IMR-90 (cell line): ENCODE measurements at regions not wholly inside any gene's neighbourhood (a gene's known extent, or its start where the extent isn't known, plus 50 kb on each side); places are given as distances from the start of the nearest gene placed in this dataset.

Experiments
- ATAC-seq: fragments of 200-7000 bp; cut with Tn5 transposase; 2 replicates; pipeline ENCODE4 v1.9.1; 2020; ENCODE audit warnings: low read depth, mild to moderate bottlenecking, moderate library complexity
- BruUV-seq: library from RNA; stranded (reverse); fragments of 400-500 nt; replicated peaks from 2 replicates; lab custom pipeline; 2021; lab: Mats Ljungman, UMichigan
- CTCF ChIA-PET: fragments of 300-600 bp; formaldehyde crosslinking; extraction: SDS; loops from one replicate; lab custom pipeline; 2021; ENCODE audit warnings: antibody characterized with exemption; lab: Yijun Ruan, JAX
- POLR2A ChIA-PET: fragments of 300-600 bp; sonication (Branson Sonifier 250); formaldehyde crosslinking; loops from one replicate; lab custom pipeline; 2022; ENCODE audit warnings: antibody characterized with exemption; ENCODE audit not compliant: unreplicated experiment; lab: Charles Lee
- DNase-seq: peaks from one replicate; pipeline ENCODE4 v3.0.0; 2013
- H2AFZ ChIP-seq: replicated peaks from 2 replicates; pipeline ENCODE3; 2013; ENCODE audit warnings: low read length, mild to moderate bottlenecking; ENCODE audit not compliant: poor library complexity
- H2AK5ac ChIP-seq: 2 replicates; pipeline ENCODE4 v1.6.1; 2013; ENCODE audit warnings: low read depth, low read length, inconsistent platforms
- H2AK9ac ChIP-seq: replicated peaks from 2 replicates; pipeline ENCODE3; 2013; ENCODE audit warnings: mild to moderate bottlenecking, low read depth, low read length, moderate library complexity; ENCODE audit not compliant: poor library complexity
- H2BK120ac ChIP-seq: 2 replicates; pipeline ENCODE4 v1.6.1; 2013; ENCODE audit warnings: low read depth, low read length, inconsistent platforms
- H2BK15ac ChIP-seq: 3 replicates; pipeline ENCODE4 v1.6.1; 2013; ENCODE audit warnings: low read depth, low read length, inconsistent platforms
- H2BK20ac ChIP-seq: 2 replicates; pipeline ENCODE4 v1.6.1; 2013; ENCODE audit warnings: low read depth, mild to moderate bottlenecking, inconsistent platforms, low read length, moderate library complexity
- H2BK5ac ChIP-seq: 2 replicates; pipeline ENCODE4 v1.6.1; 2013; ENCODE audit warnings: mild to moderate bottlenecking, low read depth, low read length, inconsistent platforms; ENCODE audit not compliant: poor library complexity, severe bottlenecking
- H3K14ac ChIP-seq: replicated peaks from 2 replicates; pipeline ENCODE4 v1.6.1; 2013; ENCODE audit warnings: low read depth, low read length, inconsistent platforms
- H3K18ac ChIP-seq: 2 replicates; pipeline ENCODE4 v1.6.1; 2013; ENCODE audit warnings: low read depth, low read length, control low read depth
- H3K23ac ChIP-seq: 2 replicates; pipeline ENCODE4 v1.6.1; 2013; ENCODE audit warnings: low read depth, low read length, inconsistent platforms
- H3K27ac ChIP-seq: 2 replicates; pipeline ENCODE4 v1.5.1; 2013; ENCODE audit warnings: mild to moderate bottlenecking, control low read depth, low read length; ENCODE audit not compliant: insufficient read depth
- H3K27me3 ChIP-seq: 2 replicates; pipeline ENCODE4 v1.6.1; 2013; ENCODE audit warnings: low read length; ENCODE audit not compliant: control insufficient read depth, insufficient read depth
- H3K36me3 ChIP-seq: 2 replicates; pipeline ENCODE4 v1.6.1; 2013; ENCODE audit warnings: low read length, mixed read lengths; ENCODE audit not compliant: control insufficient read depth, insufficient read depth
- H3K4ac ChIP-seq: 2 replicates; pipeline ENCODE4 v1.6.1; 2013; ENCODE audit warnings: low read depth, low read length, inconsistent platforms
- H3K4me1 ChIP-seq: 2 replicates; pipeline ENCODE4 v1.6.1; 2013; ENCODE audit warnings: low read length, mixed read lengths; ENCODE audit not compliant: control insufficient read depth, insufficient read depth
- H3K4me2 ChIP-seq: 2 replicates; pipeline ENCODE4 v1.6.1; 2013; ENCODE audit warnings: low read depth, mild to moderate bottlenecking, control low read depth, low read length, moderate library complexity
- H3K4me3 ChIP-seq: 2 replicates; pipeline ENCODE4 v1.5.1; 2013; ENCODE audit warnings: low read depth, mild to moderate bottlenecking, control low read depth, low read length, moderate library complexity; ENCODE audit not compliant: insufficient read depth
- H3K56ac ChIP-seq: 2 replicates; pipeline ENCODE4 v1.6.1; 2013; ENCODE audit warnings: low read length, inconsistent platforms; ENCODE audit not compliant: insufficient read depth; ENCODE audit errors: extremely low read depth
- H3K79me1 ChIP-seq, 2 experiments: 2 replicates each; pipeline ENCODE4 v1.6.1; 2013; ENCODE audit warnings: low read length in 2 of 2, inconsistent platforms in 1 of 2, low read depth in 1 of 2
- H3K9ac ChIP-seq: 2 replicates; pipeline ENCODE4 v1.6.1; 2013; ENCODE audit warnings: low read depth, low read length, control low read depth
- H3K9me1 ChIP-seq: 2 replicates; pipeline ENCODE4 v1.6.1; 2013; ENCODE audit warnings: low read length, inconsistent platforms; ENCODE audit not compliant: insufficient read depth
- H3K9me3 ChIP-seq: 2 replicates; pipeline ENCODE4 v1.6.1; 2013; ENCODE audit warnings: low read length; ENCODE audit not compliant: control insufficient read depth, insufficient read depth
- H4K20me1 ChIP-seq: 2 replicates; pipeline ENCODE4 v1.6.1; 2013; ENCODE audit warnings: low read length, inconsistent platforms; ENCODE audit not compliant: insufficient read depth
- H4K5ac ChIP-seq: 2 replicates; pipeline ENCODE4 v1.6.1; 2013; ENCODE audit warnings: mild to moderate bottlenecking, low read depth, low read length, control low read depth
- H4K8ac ChIP-seq, 2 experiments: 2 replicates each; pipeline ENCODE4 v1.6.1; 2013; ENCODE audit warnings: low read depth in 2 of 2, low read length in 2 of 2, control low read depth in 1 of 2, inconsistent platforms in 1 of 2
- H4K91ac ChIP-seq: 2 replicates; pipeline ENCODE4 v1.6.1; 2013; ENCODE audit warnings: low read depth, low read length, inconsistent platforms; ENCODE audit not compliant: insufficient read depth
- CHD1 ChIP-seq: IDR thresholded peaks from 2 replicates; pipeline ENCODE4 v1.6.1; 2012; ENCODE audit warnings: low read depth, low read length, improper control_type of control experiment
- FOS ChIP-seq: fragments of 150-350 bp; IDR thresholded peaks from 2 replicates; pipeline ENCODE4 v1.6.1; 2016; ENCODE audit warnings: low read depth, low read length
- MAFK ChIP-seq: IDR thresholded peaks from 2 replicates; pipeline ENCODE4 v1.6.1; 2012; ENCODE audit warnings: low read depth, low read length, improper control_type of control experiment
- MAZ ChIP-seq: IDR thresholded peaks from 2 replicates; pipeline ENCODE4 v1.6.1; 2012; ENCODE audit warnings: low read depth, mild to moderate bottlenecking, low read length, improper control_type of control experiment, moderate library complexity, borderline replicate concordance
- MXI1 ChIP-seq: IDR thresholded peaks from 2 replicates; pipeline ENCODE4 v1.6.1; 2012; ENCODE audit warnings: low read depth, mild to moderate bottlenecking, low read length, moderate library complexity, borderline replicate concordance
- NFE2L2 ChIP-seq: fragments of 150-350 bp; IDR thresholded peaks from 2 replicates; pipeline ENCODE4 v1.6.1; 2016; ENCODE audit warnings: low read depth, mild to moderate bottlenecking, low read length
- POLR2A ChIP-seq: IDR thresholded peaks from 2 replicates; pipeline ENCODE4 v1.6.1; 2012; ENCODE audit warnings: mild to moderate bottlenecking, low read depth, low read length
- RAD21 ChIP-seq: IDR thresholded peaks from 2 replicates; pipeline ENCODE4 v1.6.1; 2012; ENCODE audit warnings: low read length, improper control_type of control experiment
- RCOR1 ChIP-seq: IDR thresholded peaks from 2 replicates; pipeline ENCODE4 v1.6.1; 2012; ENCODE audit warnings: mild to moderate bottlenecking, low read length, improper control_type of control experiment; ENCODE audit not compliant: insufficient replicate concordance
- RFX5 ChIP-seq: IDR thresholded peaks from 2 replicates; pipeline ENCODE4 v1.8.0; 2012; ENCODE audit warnings: low read depth, mild to moderate bottlenecking, low read length, moderate library complexity
- SMC3 ChIP-seq: fragments of 150-350 bp; IDR thresholded peaks from 2 replicates; pipeline ENCODE4 v1.6.1; 2016; ENCODE audit warnings: low read depth, mild to moderate bottlenecking, antibody characterized with exemption, low read length, moderate library complexity
- WGBS, 2 experiments: methylation state at CpG; one replicate each; pipeline versions ENCODE4 v1.1.5 to v1.1.7; 2013; ENCODE audit warnings: missing lambda C conversion rate in 2 of 2; ENCODE audit not compliant: insufficient read length in 1 of 2; ENCODE audit errors: extremely low coverage in 2 of 2; 5-methylcytosine and 5-hydroxymethylcytosine counted together
- dilution Hi-C: fragments of 300-500 bp; cut with HindIII; formaldehyde crosslinking; loops from one replicate; pipeline ENCODE4 v1.14.3; 2018; ENCODE audit warnings: low sequenced_read_pairs; ENCODE audit not compliant: unreplicated experiment
- in situ Hi-C: fragments of 300-500 bp; cut with MboI; formaldehyde crosslinking; loops from 3 replicates; pipeline ENCODE4 v1.14.3; 2019; ENCODE audit warnings: low sequenced_read_pairs, inconsistent platforms, mixed read lengths
- intact Hi-C: fragments of 100-400 bp; cut with micrococcal nuclease; formaldehyde crosslinking; loops from 2 replicates; pipeline ENCODE4 v1.10.0; 2022
- TF ChIP-seq, protein P1 (sequence below): fragments of 150-350 bp; IDR thresholded peaks from 2 replicates; pipeline ENCODE4 v1.6.1; 2016; ENCODE audit warnings: low read depth, mild to moderate bottlenecking, low read length, moderate library complexity, borderline replicate concordance
- TF ChIP-seq, protein P2 (sequence below): fragments of 150-350 bp; IDR thresholded peaks from 2 replicates; pipeline ENCODE4 v1.6.1; 2017; ENCODE audit warnings: mild to moderate bottlenecking, antibody characterized with exemption, low read length, low read depth
- TF ChIP-seq, protein P3 (sequence below): conservative IDR thresholded peaks from 2 replicates; pipeline ENCODE4 v1.5.1; 2012; ENCODE audit warnings: mild to moderate bottlenecking, low read depth, low read length, improper control_type of control experiment

DNA sequence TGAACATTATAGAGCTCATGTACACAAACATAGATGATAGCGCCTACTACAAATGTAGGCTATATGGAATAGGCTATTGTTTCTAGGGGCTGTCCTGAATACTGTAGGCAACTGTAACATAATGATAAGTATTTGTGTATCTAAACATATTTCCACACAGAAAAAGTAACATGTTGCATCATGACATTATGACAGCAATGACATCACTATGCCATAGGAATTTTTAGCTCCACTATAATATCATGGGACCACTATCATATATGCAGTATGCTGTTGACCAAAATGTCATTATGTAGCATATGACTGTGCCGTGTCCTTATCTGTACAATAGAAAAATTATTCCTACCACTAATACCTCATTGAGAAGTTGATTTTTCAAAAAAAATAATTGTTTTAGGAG lies 96.7 kb upstream of the SSTR1 start:
- no peak for ATAC-seq
- TF ChIP-seq RCOR1 (no peak), CHD1 (no peak), NFE2L2 (no peak), FOS (no peak), RAD21 (no peak), MXI1 (no peak), MAZ (no peak), SMC3 (no peak), POLR2A (no peak), MAFK (no peak), RFX5 (no peak)
- TF ChIP-seq, protein P1, sequence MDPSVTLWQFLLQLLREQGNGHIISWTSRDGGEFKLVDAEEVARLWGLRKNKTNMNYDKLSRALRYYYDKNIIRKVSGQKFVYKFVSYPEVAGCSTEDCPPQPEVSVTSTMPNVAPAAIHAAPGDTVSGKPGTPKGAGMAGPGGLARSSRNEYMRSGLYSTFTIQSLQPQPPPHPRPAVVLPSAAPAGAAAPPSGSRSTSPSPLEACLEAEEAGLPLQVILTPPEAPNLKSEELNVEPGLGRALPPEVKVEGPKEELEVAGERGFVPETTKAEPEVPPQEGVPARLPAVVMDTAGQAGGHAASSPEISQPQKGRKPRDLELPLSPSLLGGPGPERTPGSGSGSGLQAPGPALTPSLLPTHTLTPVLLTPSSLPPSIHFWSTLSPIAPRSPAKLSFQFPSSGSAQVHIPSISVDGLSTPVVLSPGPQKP: no peak
- TF ChIP-seq, protein P2, sequence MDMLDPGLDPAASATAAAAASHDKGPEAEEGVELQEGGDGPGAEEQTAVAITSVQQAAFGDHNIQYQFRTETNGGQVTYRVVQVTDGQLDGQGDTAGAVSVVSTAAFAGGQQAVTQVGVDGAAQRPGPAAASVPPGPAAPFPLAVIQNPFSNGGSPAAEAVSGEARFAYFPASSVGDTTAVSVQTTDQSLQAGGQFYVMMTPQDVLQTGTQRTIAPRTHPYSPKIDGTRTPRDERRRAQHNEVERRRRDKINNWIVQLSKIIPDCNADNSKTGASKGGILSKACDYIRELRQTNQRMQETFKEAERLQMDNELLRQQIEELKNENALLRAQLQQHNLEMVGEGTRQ: no peak
- TF ChIP-seq, protein P3, sequence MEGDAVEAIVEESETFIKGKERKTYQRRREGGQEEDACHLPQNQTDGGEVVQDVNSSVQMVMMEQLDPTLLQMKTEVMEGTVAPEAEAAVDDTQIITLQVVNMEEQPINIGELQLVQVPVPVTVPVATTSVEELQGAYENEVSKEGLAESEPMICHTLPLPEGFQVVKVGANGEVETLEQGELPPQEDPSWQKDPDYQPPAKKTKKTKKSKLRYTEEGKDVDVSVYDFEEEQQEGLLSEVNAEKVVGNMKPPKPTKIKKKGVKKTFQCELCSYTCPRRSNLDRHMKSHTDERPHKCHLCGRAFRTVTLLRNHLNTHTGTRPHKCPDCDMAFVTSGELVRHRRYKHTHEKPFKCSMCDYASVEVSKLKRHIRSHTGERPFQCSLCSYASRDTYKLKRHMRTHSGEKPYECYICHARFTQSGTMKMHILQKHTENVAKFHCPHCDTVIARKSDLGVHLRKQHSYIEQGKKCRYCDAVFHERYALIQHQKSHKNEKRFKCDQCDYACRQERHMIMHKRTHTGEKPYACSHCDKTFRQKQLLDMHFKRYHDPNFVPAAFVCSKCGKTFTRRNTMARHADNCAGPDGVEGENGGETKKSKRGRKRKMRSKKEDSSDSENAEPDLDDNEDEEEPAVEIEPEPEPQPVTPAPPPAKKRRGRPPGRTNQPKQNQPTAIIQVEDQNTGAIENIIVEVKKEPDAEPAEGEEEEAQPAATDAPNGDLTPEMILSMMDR: no peak
- no TSS peak for BruUV-seq
- Histone ChIP-seq H3K9me1 (no peaks in the 10 kb centered on the region), H3K36me3 (no peaks in the 10 kb centered on the region), H2AK5ac (no peak overlapping the region), H3K9me3 (peaks cover 2% of the 10 kb centered on the region; the same call in 1 of the 2 replicates), H4K5ac (no peak overlapping the region), H2AFZ (no peak overlapping the region), H4K91ac (no peak overlapping the region), H2BK15ac (no peak overlapping the region), H3K4me3 (no peak overlapping the region), H4K20me1 (no peaks in the 10 kb centered on the region), H2BK5ac (no peak overlapping the region), H2BK20ac (no peak overlapping the region), H3K18ac (no peak overlapping the region), H3K27ac (no peak overlapping the region), H3K4me2 (no peak overlapping the region), H4K8ac (no peak overlapping the region), H3K79me1 (no peaks in the 10 kb centered on the region), H3K27me3 (no peaks in the 10 kb centered on the region), H3K14ac (no peak overlapping the region), H3K23ac (no peak overlapping the region), H3K4me1 (no peaks in the 10 kb centered on the region), H3K56ac (no peak overlapping the region), H3K9ac (no peak overlapping the region), H2BK120ac (no peak overlapping the region), H3K4ac (no peak overlapping the region), H2AK9ac (no peak overlapping the region)
- intact Hi-C loops (no loop called here), dilution Hi-C loops (no loop called here), in situ Hi-C loops (no loop called here)
- DNase-seq: no peak
- WGBS, 2 experiments: no CpG with 5 or more reads among the region's 2 CpGs
- POLR2A ChIA-PET: no interaction called here
- CTCF ChIA-PET: no interaction called here
